ENCODE measurements at regions not wholly inside any gene's neighbourhood (a gene's known extent, or its start where the extent isn't known, plus 50 kb on each side); places are given as distances from the start of the nearest gene placed in this dataset.
A peak's percentile ranks its signal among the peaks of the same experiment; 100 is the strongest.
"Not testable (repeated sequence)": the region's sequence is repeated elsewhere in the genome, so short reads cannot be mapped to it uniquely, and the experiment has no call there.

- no peak overlapping the region for H3K4me3 ChIP-seq (ENCODE audit: low read depth, low read length)
- no peak for DNase-seq (ENCODE audit: low read depth)
These were observed 910.2 kb upstream of the NUDT12 start for GRCh38 chr5:104472811-104473210.

DNA sequence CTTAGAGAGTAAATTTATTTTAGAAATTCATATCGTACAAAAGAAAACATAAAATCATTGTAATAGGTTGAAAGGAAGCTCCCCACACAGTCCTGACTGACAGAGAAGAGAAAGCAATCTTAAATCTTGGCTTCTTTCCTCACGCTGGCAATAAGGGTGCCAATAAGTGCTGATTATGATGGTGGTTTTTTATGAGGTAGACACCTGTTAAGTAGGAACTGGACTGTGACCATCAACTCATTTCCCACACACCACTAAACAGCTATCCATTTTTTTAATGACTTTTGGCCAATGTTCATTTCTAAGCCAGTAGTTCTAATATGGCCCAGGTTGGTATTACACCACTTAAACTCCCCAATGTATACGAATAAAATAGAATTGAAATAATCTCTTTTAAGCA is 893.5 kb upstream of the NUDT12 start:
- DNase-seq (ENCODE audit: low read depth) = no peak
- H3K4me3 ChIP-seq (ENCODE audit: low read depth, low read length) = no peak overlapping the region

GRCh38 chr5:104452550-104452949 is 890.0 kb upstream of the NUDT12 start:
- DNase-seq (ENCODE audit: low read depth) = no peak
- no peak overlapping the region for H3K4me3 ChIP-seq (ENCODE audit: low read depth, low read length)

DNA sequence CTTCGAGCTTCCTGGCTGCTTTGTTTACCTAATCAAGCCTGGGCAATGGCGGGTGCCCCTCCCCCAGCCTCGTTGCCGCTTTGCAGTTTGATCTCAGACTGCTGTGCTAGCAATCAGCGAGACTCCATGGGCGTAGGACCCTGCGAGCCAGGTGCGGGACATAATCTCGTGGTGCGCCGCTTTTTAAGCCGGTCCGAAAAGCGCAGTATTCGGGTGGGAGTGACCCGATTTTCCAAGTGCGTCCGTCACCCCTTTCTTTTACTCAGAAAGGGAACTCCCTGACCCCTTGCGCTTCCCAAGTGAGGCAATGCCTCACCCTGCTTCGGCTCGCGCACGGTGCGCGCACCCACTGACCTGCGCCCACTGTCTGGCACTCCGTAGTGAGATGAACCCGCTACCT is 889.3 kb upstream of the NUDT12 start:
- not testable (repeated sequence) for H3K4me3 ChIP-seq (ENCODE audit: low read depth, low read length)

DNA sequence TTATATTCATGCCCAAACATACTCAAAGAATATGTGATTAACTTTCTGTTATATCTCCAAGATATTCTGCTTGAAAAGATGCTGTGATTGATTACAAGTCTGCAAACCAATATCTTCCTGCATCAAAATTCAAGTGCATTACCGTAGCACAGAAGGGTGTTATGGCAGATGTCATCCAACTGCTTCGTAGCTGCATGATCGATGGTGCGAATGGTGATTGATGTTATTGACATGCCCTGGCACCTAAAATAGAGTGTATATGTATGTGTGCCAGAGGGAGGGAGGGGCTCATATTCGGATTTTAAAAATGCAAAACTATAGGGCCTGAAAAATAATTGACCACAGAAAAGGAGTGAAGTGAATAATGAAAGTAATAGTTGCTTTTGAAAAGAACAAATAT is 882.1 kb upstream of the NUDT12 start:
- no peak overlapping the region for H3K4me3 ChIP-seq (ENCODE audit: low read depth, low read length)
- DNase-seq (ENCODE audit: low read depth) = no peak

More for the DNA sequence above, 889.3 kb upstream of the NUDT12 start:
- DNase-seq (ENCODE audit: low read depth) = not testable (repeated sequence)

DNA sequence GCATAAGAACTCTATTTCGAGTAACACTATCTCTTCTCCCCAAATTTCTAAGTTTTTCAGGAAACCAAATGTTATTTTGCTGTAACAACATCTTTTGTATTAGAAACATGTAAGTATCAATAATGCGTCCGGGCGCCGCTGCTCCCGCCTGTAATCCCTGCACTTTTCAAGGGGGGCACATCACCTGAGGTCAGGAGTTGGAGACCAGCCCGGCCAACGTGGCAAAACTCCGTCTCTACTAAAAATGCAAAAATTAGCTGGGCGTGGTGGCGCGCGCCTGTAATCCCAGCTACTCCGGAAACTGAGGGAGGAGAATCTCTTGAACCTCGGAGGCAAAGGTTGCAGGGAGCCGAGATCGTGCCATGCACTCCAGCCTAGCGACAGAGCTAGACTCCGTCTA is 881.1 kb upstream of the NUDT12 start:
- DNase-seq (ENCODE audit: low read depth) = no peak
- H3K4me3 ChIP-seq (ENCODE audit: low read depth, low read length) = no peak overlapping the region

DNA sequence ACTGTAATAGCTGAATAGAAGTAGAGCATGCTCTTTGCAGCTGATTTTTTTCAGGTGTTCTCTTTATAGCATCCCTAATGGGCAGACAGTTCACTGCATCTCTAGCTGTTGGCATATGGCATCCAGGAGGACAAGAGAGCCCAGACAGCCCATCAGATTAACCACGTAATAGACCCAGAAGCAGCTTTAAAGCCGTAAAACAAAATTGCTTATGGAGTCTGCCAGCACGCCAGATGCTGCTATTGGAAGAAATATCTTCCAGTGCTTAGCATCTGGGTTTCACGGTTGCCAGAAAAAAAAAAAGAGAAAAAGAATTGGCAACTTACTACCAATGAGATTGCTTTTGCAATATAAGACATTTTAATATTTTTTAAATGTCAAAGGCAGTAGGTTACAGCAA is 869.4 kb upstream of the NUDT12 start:
- H3K4me3 ChIP-seq (ENCODE audit: low read depth, low read length) = no peak overlapping the region
- DNase-seq (ENCODE audit: low read depth) = no peak

- peak; percentile 9 for DNase-seq (ENCODE audit: low read depth)
- H3K4me3 ChIP-seq (ENCODE audit: low read depth, low read length) = no peak overlapping the region
These were observed 868.5 kb upstream of the NUDT12 start for GRCh38 chr5:104431002-104431620.

DNA sequence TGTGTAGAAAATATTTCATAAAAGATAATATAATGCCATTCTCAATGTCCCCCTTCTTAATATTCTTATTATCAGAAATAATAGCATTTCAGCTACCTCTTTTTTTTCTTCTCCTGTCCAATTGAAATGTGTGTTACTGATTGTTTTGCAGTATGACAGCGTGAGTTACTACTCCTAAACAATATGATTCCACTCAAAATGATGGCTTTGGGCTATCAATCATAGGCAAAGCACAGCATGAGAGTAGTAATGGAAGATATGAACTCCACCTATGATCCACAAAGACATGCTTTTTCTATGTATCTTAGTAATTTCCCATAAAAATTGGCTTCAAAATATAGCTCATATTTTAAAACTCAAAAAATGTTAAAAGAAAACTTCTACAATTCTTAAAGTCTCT is 867.3 kb upstream of the NUDT12 start:
- no peak overlapping the region for H3K4me3 ChIP-seq (ENCODE audit: low read depth, low read length)
- DNase-seq (ENCODE audit: low read depth) = no peak

DNA sequence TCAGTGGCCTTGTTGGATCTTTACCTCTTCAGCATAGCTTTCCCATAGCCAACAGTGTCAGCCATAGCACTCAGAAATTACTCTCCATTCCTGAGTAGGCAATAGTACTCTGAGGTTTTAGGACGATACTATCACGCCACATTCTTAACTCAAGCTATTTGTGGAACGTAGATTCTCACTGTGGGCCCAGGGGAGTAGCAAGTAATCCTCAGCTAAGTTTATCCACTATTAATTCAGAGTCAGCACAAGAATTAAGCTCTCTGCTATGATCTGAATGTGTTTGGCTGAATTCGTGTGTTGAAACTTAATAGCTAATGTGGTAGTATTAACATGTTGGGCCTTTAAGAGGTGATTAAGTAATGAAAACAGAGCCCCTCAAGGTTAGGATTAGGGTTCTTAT is 858.8 kb upstream of the NUDT12 start:
- no peak overlapping the region for H3K4me3 ChIP-seq (ENCODE audit: low read depth, low read length)
- peak; percentile 1 for DNase-seq (ENCODE audit: low read depth)

GRCh38 chr5:104418056-104418455 is 855.5 kb upstream of the NUDT12 start:
- H3K4me3 ChIP-seq (ENCODE audit: low read depth, low read length) = no peak overlapping the region
- DNase-seq (ENCODE audit: low read depth) = no peak

DNA sequence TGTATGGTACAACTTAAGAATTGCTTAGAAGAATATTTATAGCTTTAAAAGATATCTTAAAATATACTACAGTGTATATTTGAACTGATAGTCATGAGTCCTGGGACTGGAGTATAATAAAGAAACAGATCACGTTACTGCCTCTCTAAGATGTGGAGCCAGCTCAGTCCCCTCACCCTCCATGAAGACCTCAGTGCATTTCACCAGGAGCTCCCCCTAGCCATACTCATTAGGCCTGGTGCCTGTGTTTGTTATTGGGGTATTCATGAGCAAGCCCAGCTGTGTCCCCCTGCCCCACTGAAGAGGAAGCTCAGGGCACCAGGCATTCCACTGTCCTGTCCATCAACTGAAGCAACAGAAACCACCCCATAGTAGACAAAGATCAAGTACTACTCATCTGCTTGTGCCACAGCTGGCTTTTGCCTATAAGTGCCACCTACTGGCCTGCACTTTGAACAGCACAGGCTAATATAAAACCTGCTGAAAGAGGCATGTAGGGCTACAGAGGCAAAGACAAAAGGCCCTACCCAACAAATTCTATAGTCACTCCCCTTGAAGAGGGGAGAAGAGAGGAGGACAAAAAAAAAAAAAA is 850.2 kb upstream of the NUDT12 start:
- H3K4me3 ChIP-seq (ENCODE audit: low read depth, low read length) = no peak overlapping the region
- peak; percentile 1 for DNase-seq (ENCODE audit: low read depth)

DNA sequence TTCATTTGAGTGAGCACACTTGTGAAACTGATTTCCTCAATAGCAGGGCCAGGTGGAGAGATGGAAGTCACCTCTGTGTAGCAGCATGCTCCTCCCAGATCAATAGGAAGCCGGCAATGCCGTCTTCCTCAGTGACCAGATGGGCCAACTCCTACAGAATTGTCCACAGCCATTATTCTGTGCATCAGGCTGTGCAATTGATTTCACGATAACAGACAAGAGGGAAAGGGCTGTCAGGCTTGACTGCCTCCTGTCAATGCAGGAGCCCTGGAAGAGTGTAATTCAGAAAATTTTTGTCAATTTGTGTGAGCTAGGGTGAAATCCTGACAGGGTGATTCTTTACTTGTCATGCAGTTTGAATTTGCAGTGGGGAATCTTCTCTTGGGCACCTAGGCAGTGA is 838.4 kb upstream of the NUDT12 start:
- no peak for DNase-seq (ENCODE audit: low read depth)

GRCh38 chr5:104385906-104386305 is 823.3 kb upstream of the NUDT12 start:
- no peak for DNase-seq (ENCODE audit: low read depth)
- H3K4me3 ChIP-seq (ENCODE audit: low read depth, low read length) = no peak overlapping the region

More for the DNA sequence above, 838.4 kb upstream of the NUDT12 start:
- no peak overlapping the region for H3K4me3 ChIP-seq (ENCODE audit: low read depth, low read length)

DNA sequence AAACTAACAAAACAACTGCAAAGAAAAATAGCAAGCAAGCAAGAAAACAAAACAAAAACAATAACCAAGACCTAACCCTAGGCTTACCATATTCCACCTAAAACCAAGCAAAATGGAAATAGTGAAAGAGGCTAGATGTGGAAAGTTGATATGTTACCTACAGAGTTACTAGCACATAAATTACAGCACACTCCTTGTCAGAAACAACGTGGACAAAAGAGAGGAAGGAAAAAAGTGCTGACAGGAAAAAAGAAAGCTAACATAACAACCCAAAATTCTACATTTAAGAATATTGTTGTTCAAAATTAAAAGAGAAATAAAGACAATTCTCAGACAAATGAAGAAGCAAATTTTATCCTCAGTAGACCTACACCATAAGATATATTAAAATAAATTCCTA is 812.8 kb upstream of the NUDT12 start:
- no peak for DNase-seq (ENCODE audit: low read depth)
- no peak overlapping the region for H3K4me3 ChIP-seq (ENCODE audit: low read depth, low read length)

GRCh38 chr5:104372796-104373195 is 810.2 kb upstream of the NUDT12 start:
- no peak overlapping the region for H3K4me3 ChIP-seq (ENCODE audit: low read depth, low read length)
- no peak for DNase-seq (ENCODE audit: low read depth)

GRCh38 chr5:104372376-104372775 is 809.8 kb upstream of the NUDT12 start:
- H3K4me3 ChIP-seq (ENCODE audit: low read depth, low read length) = no peak overlapping the region
- DNase-seq (ENCODE audit: low read depth) = no peak

GRCh38 chr5:104370523-104370922 is 807.9 kb upstream of the NUDT12 start:
- no peak for DNase-seq (ENCODE audit: low read depth)
- H3K4me3 ChIP-seq (ENCODE audit: low read depth, low read length) = no peak overlapping the region

- no peak overlapping the region for H3K4me3 ChIP-seq (ENCODE audit: low read depth, low read length)
- DNase-seq (ENCODE audit: low read depth) = no peak
These were observed 805.4 kb upstream of the NUDT12 start for GRCh38 chr5:104367978-104368377.

- no peak overlapping the region for H3K4me3 ChIP-seq (ENCODE audit: low read depth, low read length)
- DNase-seq (ENCODE audit: low read depth) = no peak
These were observed 801.0 kb upstream of the NUDT12 start for GRCh38 chr5:104363567-104363966.

- no peak for DNase-seq (ENCODE audit: low read depth)
These were observed 799.3 kb upstream of the NUDT12 start for GRCh38 chr5:104361932-104362331.

GRCh38 chr5:104355350-104355749 is 792.8 kb upstream of the NUDT12 start:
- no peak for DNase-seq (ENCODE audit: low read depth)
- no peak overlapping the region for H3K4me3 ChIP-seq (ENCODE audit: low read depth, low read length)

More at GRCh38 chr5:104361932-104362331, 799.3 kb upstream of the NUDT12 start:
- no peak overlapping the region for H3K4me3 ChIP-seq (ENCODE audit: low read depth, low read length)
